ENCODE measurements at regions not wholly inside any gene's neighbourhood (a gene's known extent, or its start where the extent isn't known, plus 50 kb on each side); places are given as distances from the start of the nearest gene placed in this dataset.

- no peak for DNase-seq (ENCODE audit: low read depth in 2 of 3, low spot score in 1 of 3)
Observed at GRCh38 chr9:1462626-1463308, 412.6 kb downstream of the DMRT2 start.

DNA sequence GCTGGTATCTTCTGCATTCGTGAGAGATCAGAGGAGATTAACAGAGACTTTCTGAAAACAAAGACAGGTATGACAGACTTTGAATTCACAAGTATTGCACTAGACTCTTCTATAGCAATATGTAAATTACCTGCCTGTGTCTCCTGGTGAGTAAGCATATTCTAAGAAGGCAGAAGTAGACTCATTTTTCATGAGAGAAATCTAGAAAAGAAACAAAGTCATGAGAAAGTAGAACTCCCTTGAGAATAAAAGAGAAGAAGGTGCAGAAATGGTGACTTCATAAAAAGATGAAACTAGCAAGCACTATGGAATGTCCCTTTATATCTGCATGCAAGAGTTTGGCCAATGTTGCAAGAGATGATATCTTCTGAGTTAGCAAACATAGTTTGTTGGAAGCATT is 419.8 kb downstream of the DMRT2 start:
- no peak for DNase-seq (ENCODE audit: low read depth in 2 of 3, low spot score in 1 of 3)

DNA sequence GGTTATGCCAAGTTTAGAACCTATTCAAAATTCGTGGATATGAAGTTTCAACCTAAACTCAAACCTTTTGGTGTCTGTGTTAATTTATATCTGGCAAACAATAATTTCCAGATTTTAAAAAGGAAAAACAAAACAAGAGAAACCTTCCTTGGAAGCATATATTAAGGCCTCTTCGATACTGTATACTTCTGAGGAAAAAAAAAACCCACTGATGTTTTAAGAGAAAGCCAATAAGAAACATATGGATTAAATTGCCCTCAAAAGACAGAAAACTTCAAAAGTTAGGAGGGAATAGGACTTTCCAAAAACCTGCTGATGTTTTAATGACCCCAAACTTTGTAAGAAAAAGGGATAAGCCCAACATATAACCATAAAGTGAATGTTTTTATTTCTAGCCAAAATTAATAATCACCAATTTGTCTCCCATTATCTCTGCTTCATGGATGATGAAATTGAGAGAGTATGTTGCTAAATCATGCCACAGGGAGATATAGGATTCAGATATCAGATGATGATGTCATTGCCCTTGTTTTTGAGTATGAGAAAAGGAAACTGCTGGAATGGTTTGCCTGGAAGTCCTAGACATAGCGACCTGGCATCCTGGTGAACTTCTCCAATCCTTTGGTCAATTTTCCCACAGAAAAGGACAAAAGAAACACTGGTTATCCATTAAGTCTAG is 423.9 kb downstream of the DMRT2 start:
- DNase-seq (ENCODE audit: low read depth in 2 of 3, low spot score in 1 of 3): no peak

GRCh38 chr9:1474671-1475070 is 424.5 kb downstream of the DMRT2 start:
- DNase-seq (ENCODE audit: low read depth in 2 of 3, low spot score in 1 of 3): no peak

DNA sequence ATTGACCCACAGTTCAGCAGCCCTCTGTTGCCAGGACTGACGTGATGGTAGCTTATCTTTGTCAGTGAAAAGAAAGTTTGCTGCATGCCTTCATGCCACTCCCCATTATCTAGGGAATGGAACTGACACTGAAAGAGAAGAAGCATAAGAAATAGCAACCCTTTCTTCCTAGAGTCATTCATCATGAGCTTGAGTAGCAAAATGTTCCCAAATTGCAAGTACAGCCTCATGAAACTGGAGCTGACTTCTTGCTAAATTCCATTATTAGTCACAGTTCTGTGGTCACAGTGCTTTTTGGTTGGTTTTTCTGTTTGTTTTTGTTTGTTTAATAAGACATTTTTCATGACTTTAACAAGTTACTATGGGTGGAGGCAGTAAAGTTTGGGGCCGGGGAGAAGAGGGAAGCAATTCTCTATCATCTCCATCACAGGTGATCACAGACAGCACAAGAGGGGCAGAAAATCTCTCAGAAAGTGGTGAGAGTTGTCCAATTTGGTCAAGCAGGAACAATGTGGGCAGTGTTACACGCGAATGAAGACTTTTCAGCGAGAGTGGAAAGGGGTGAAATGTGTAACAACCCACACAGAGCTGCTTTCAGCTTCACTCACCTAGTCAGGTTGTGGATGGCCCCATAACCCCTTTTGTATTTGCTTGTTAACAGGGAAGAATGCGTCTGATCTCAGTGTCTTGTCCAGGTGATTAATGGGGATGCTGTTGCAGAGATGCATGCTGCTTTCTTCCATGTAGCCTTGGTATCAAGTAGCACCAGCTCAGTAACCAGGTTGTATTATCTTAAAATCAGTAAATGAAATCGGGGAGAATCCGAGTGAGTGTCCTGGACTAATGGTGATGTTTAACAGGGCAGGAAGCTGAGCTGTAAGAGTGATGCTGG is 440.4 kb downstream of the DMRT2 start:
- no peak for DNase-seq (ENCODE audit: low read depth in 2 of 3, low spot score in 1 of 3)

DNA sequence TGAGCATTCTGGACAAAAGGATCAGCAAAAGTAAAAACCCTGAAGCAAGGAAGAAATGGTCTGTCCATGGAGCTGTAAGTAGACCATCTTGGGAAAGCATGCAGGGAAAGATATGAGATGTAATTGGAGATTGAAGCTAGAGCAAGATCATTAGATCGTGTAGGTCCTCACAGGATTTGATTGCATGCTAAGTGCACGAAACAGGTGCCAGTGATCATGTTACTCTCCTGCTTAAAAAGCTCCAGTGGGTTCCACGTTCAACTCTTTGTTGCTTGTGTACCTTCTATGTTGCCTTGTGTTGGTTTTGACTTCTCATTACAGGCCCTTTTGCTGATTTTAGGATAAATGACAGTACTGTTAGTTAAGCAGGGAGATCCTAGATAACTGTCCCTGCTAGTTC is 442.0 kb downstream of the DMRT2 start:
- DNase-seq (ENCODE audit: low read depth in 2 of 3, low spot score in 1 of 3): no peak

DNA sequence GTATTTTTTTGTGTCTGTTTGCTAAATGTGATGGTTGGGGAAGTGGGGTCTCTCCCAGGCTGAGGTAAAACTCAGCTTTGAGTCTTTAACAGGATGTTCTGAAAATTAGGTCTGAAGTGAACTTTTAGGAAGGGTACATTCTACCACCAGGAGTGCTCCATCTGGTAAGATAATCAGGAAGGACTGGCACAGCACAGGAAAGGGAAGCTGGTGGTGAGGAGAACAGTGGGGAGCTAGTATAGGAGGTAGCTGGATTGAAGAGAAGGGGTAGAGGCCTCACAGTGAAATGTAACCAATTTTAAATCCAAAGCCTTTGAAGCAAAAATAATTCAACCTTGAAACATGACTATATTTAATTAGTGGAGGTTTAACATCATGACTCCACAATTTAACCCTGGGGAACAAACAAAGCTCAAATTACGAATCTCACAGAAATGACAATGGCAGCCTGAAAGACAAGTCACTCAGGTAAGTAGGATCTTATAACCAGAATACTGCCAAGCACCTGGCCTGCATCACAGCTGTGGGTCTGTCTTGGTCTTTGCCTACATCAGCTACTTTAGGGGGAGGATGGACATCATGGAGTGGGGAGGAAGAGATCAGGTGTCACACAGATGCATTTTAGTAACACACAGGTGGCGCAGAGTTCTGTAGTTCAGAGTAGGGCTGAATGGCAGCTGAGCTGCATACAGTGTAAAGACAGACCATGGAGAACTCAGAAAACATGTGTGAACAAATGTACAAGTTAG is 445.3 kb downstream of the DMRT2 start:
- DNase-seq (ENCODE audit: low read depth in 2 of 3, low spot score in 1 of 3): no peak

DNA sequence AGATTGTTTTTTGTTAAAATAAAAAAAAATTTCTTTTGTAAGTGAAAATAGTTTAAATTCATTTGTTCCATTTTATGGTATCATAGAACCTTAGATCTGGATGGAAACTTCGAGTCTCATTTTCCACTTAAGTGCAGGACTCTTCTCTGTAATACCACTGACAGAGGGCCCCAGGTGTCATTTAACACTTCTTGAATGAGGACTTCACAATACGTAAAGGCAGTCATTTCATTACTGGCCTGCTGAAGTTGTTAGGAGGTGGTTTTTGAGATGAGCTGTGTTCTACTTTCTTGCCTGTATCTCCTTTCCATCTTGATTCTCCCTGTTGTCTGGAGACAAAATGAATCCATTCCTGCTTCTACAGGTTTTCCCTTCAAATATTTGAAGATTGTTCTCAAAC is 455.3 kb downstream of the DMRT2 start:
- no peak for DNase-seq (ENCODE audit: low read depth in 2 of 3, low spot score in 1 of 3)

DNA sequence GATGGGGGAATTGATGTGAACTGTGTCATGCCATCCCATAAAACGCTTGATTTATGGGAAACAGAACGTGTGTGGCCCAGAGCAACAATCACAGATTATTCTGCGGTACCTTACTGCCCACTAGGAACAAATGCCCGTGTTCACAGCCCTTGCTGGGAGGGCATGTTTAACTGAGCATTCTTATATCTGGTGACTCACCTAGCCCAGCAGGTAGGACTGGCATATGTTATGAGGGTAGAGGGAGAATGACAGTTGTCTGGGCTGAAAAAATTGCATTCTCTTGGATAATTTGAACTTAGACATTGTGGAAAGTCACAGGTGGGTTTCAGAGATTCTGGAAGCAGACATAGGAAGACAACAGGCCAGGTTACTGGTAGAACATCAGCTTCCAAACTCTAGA is 460.6 kb downstream of the DMRT2 start:
- no peak for DNase-seq (ENCODE audit: low read depth in 2 of 3, low spot score in 1 of 3)

GRCh38 chr9:1513105-1513504 is 462.9 kb downstream of the DMRT2 start:
- DNase-seq (ENCODE audit: low read depth in 2 of 3, low spot score in 1 of 3): no peak

GRCh38 chr9:1514250-1514649 is 464.1 kb downstream of the DMRT2 start:
- no peak for DNase-seq (ENCODE audit: low read depth in 2 of 3, low spot score in 1 of 3)

GRCh38 chr9:1514776-1515363 is 464.7 kb downstream of the DMRT2 start:
- DNase-seq (ENCODE audit: low read depth in 2 of 3, low spot score in 1 of 3): no peak

DNA sequence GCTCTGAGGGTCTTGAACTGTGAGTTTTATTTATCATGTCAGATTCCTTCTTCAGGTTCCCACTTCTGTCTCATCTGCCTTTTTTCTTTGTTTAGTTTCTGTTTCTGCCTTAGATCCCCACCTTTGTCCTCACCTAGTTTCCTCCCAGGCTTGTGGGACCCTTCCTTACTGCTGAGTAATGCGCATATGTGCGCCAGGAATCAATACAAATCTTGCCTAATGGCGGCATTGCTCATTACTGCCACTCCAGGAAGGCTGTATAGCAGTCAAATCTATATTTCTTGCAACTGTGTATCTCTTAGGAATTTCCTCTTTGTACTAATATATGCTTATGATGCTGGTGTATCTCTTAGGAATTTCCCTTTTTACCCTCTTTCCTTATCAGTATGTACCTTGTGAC is 465.4 kb downstream of the DMRT2 start:
- no peak for DNase-seq (ENCODE audit: low read depth in 2 of 3, low spot score in 1 of 3)

DNA sequence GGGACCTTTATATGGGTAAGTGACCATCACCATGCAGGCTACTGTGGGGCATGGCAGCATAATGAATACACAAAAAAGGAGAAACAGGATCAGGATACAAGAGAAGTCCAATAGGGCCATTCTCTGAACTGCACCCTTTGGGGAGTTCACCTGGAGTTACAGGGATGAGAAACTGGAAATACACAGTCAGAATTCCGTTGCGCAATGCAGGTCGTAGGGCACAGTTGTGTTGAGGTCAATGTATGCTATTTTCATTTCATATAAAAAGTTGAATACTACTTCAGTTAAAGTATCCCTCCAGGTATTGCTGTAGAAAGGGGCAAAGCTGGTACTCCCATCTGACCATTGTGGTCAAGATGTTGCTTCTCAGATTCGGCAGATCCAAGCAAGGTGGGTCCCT is 471.4 kb downstream of the DMRT2 start:
- DNase-seq (ENCODE audit: low read depth in 2 of 3, low spot score in 1 of 3): no peak

- DNase-seq (ENCODE audit: low read depth in 2 of 3, low spot score in 1 of 3): no peak
Observed at GRCh38 chr9:1522219-1522767, 472.1 kb downstream of the DMRT2 start.

- no peak for DNase-seq (ENCODE audit: low read depth in 2 of 3, low spot score in 1 of 3)
Observed at GRCh38 chr9:1528456-1528855, 478.3 kb downstream of the DMRT2 start.

DNA sequence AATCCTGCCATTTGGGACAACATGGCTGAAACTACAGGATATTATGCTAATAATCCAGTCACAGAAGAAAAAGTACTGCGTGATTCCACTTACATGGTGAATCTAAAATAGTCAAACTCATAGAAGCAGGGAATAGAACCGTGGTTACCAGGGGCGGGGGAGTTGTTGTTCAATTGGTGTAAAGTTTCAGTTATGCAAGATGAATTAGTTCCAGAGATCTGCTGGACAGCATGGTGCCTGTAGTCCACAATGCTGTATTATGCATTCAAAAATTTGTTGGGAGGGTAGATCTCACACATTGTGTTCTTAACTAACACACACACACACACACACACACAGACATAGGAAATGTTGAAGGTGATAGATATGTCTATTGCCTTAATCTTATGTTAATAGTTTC is 480.5 kb downstream of the DMRT2 start:
- no peak for DNase-seq (ENCODE audit: low read depth in 2 of 3, low spot score in 1 of 3)

GRCh38 chr9:1531424-1531823 is 481.3 kb downstream of the DMRT2 start:
- DNase-seq (ENCODE audit: low read depth in 2 of 3, low spot score in 1 of 3): no peak

DNA sequence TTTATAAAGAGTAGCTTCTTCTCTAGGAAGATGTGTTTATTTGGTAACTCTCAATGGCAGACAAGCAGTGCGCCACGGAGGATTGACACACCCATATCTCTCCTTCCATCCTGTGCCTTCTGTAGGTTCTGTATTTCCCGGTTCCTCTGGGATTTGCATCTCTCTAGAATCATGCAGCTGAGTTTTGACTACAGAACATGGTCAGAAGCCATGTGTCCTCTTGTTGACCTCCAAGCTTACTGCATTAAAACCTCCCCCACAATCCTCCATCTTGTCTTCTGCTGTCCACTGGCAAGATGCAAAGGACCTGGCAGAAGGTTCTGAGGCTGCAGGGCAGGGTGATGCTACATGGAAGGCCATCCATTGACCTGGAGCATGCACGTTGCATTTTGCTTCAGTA is 482.0 kb downstream of the DMRT2 start:
- DNase-seq (ENCODE audit: low read depth in 2 of 3, low spot score in 1 of 3): no peak

GRCh38 chr9:1535051-1535450 is 480.1 kb upstream of the SMARCA2 start:
- DNase-seq (ENCODE audit: low read depth in 2 of 3, low spot score in 1 of 3): no peak

- no peak for DNase-seq (ENCODE audit: low read depth in 2 of 3, low spot score in 1 of 3)
Observed at GRCh38 chr9:1535599-1535998, 479.5 kb upstream of the SMARCA2 start.

Measured in stimulated activated CD4-positive, alpha-beta T cell treated with anti-CD3 and anti-CD28 coated beads, Interleukin-12 subunit alpha, Interleukin-12 subunit beta, amount 100 ng/mL, for 48 hours (primary cell).